GM21825 (cell line): ENCODE measurements at regions not wholly inside any gene's neighbourhood (a gene's known extent, or its start where the extent isn't known, plus 50 kb on each side); places are given as distances from the start of the nearest gene placed in this dataset.
"Not testable (repeated sequence)": the region's sequence is repeated elsewhere in the genome, so short reads cannot be mapped to it uniquely, and the experiment has no call there.

Experiments
- ATAC-seq: cut with Tn5 transposase; IDR thresholded peaks from one replicate; pipeline ENCODE4 v1.9.1; 2021; ENCODE audit warnings: mild to moderate bottlenecking, moderate library complexity; ENCODE audit not compliant: unreplicated experiment

- no peak for ATAC-seq
Observed at GRCh38 chr15:75100679-75101078, 77.3 kb downstream of the PPCDC start.

GRCh38 chr15:75104804-75105557, 81.6 kb downstream of the PPCDC start:
- ATAC-seq, result peak; percentile 42

GRCh38 chr15:75107516-75107907, 84.1 kb downstream of the PPCDC start:
- ATAC-seq, result no peak

DNA sequence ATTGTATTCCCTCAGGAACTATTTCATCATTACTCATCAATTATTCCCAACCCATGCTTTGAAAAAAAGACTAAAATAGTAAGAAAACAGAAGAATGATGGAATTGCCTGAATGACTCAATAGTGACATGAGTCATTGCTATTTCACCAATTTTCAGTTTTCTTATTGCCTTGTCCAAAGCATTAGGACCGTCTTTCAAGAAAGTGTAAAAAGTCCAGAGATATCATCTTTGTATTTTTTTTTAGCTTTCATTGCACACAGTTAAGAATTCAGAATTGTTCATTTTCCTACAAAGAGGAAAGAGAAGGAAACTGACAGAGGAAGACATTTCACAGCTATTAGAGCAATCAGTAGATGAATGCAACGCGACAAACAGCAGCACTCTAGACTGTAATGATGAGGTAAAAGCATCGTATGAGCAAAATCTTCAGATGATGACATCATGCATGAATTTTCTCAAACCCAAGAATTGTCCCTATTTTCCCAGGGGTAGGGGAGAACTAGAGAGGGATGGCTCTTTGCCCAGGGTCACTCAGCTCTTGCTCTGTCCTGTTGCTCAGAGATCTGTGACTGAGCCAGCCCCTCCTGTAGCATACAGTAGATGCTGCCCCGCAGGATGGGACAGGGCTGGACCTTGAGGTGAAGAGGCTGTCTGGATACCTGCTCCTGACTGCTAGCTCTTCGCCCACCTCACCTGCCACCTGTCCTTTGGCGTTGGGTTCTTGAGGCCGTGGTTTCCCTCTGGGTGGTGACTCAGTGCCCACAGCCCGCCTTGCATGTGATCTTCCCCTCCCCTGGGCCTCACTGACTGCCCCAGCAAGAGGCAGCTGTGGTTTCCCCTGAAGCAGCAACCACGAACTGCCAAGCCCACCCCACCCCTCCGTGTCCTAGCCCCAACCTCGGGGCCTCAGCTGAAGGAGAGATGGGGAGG, 84.8 kb downstream of the PPCDC start:
- ATAC-seq, result no peak

DNA sequence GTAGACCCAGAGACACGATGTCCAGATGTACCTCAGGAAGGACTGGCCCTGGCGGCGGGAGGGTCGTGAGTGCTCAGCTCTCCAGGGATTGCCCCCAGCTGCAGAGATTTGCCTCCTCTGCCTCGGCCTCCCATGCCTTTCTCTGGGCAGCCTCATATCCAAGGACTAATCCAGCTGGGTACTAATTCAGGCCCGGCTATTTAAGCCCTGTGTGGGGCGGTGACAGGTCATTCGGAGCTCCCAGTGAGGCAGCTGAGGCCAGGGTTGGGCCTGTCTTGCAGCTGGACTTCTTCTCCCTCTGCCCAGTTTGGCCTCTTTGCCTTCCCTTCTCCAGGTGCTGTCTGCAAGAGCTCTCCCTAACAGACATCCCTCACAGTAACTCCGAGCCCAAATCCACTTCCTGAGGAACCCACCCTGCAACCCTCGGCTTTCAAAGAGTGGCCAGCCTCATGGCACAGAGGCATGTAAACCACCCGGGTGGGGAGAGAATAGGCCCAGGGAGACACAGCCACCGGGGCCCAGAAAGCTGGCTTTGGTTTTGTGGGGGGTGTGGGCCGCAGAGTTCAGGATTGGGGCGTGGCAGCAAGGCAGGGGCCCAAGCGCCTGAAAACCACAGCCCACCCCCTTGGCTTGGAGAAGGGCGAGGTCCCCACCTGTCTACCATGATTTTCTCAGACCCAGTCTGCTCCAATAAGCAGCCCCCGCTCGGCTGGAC, 85.8 kb downstream of the PPCDC start:
- no peak for ATAC-seq

GRCh38 chr15:75109736-75110130, 86.3 kb downstream of the PPCDC start:
- ATAC-seq, result no peak

- peak; percentile 8 for ATAC-seq
Observed at GRCh38 chr15:75112278-75112847, 89.0 kb downstream of the PPCDC start.

DNA sequence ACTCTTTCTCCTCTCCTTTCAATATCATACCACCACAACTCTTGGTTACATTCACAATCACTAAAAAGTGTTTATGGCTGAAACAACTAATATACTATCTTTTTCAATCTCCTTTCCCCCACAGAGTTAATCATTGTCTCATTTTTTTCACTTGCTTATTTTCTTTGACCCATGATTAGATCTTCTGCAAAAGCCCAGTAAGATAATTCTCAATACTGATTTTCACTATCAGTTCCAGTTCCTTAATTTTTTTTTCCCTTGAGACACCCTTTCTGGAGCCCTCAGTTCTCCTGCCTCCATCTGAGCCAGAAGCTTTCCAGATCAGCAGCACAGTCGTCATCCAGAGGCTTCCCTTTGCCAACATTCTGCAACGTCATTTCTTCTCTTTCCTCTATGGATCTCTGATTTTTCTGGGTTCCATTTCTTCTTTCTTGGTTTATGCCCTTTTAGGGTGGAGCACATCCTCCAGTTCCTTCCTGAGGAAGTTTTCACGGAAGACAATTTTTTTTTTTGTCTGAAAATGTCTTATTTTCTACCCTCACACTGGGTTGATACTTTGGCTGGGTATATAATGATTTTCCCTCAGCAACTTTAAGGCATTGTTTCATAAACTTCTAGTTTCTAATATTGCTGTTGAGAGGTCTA, 88.7 kb upstream of the C15orf39 start:
- peak; percentile 40 for ATAC-seq

- ATAC-seq, result no peak
Observed at GRCh38 chr15:75114327-75114726, 87.4 kb upstream of the C15orf39 start.

DNA sequence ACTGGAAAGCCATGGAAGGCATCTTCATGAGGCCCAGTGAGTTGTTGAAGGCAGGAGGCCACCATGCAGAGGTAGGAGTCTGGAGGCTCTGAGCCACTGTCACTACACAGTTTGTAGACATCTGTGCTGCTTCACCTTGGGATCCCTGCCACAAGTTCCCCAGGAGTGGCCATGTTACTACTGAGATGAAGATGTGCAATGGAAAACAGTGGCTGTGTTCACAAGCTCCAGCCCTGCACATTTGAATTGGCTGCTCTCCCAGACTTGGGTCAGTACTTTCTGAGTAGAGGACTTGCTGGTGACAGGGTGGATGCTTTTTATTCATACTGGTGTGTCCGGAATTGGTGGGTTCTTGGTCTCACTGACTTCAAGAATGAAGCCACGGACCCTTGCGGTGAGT, 86.9 kb upstream of the C15orf39 start:
- no peak for ATAC-seq

GRCh38 chr15:75115411-75115913, 86.2 kb upstream of the C15orf39 start:
- ATAC-seq, result not testable (repeated sequence)

DNA sequence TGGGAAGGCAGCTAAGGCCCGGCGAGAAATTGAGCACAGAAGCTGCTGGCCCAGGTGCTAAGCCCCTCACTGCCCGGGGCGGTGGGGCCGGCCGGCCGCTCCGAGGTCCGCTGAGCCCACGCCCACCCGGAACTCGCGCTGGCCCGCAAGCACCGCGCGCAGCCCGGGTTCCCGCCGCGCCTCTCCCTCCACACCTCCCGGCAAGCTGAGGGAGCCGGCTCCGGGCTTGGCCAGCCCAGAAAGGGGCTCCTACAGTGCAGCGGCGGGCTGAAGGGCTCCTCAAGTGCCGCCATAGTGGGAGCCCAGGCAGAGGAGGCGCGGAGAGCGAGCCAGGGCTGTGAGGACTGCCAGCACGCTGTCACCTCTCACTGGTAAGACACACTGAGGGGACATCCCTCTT, 85.5 kb upstream of the C15orf39 start:
- ATAC-seq, result not testable (repeated sequence)

- ATAC-seq, result no peak
Observed at GRCh38 chr15:75117993-75118392, 83.7 kb upstream of the C15orf39 start.

- ATAC-seq, result not testable (repeated sequence)
Observed at GRCh38 chr15:75119312-75119711, 82.4 kb upstream of the C15orf39 start.

- no peak for ATAC-seq
Observed at GRCh38 chr15:75121491-75121890, 80.2 kb upstream of the C15orf39 start.

GRCh38 chr15:75123395-75123794, 78.3 kb upstream of the C15orf39 start:
- no peak for ATAC-seq

DNA sequence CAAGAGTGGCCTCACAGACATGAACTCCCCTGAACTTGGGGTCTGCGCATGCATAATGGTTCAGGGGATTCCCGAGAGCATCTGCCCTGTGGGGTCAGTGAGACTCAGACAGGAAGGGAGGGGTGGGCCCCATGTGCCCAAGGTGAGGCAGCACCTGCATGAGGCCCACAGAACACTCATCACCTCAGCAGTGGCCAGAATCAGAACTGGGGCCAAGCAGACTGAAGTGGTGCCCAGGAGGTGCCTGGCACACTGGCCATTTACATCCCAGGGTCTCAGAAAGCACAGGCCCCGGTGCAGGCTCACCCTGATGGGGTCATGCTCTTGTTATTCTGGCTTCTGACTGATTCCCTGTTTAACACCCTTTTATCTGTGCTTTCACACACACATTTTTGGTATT, 77.4 kb upstream of the C15orf39 start:
- not testable (repeated sequence) for ATAC-seq

GRCh38 chr15:75125935-75126334, 75.7 kb upstream of the C15orf39 start:
- ATAC-seq, result no peak

GRCh38 chr15:75126864-75127580, 74.7 kb upstream of the C15orf39 start:
- ATAC-seq, result no peak

GRCh38 chr15:75129788-75130187, 71.9 kb upstream of the C15orf39 start:
- no peak for ATAC-seq
